ENCODE measurements at regions not wholly inside any gene's neighbourhood (a gene's known extent, or its start where the extent isn't known, plus 50 kb on each side); places are given as distances from the start of the nearest gene placed in this dataset.

DNA sequence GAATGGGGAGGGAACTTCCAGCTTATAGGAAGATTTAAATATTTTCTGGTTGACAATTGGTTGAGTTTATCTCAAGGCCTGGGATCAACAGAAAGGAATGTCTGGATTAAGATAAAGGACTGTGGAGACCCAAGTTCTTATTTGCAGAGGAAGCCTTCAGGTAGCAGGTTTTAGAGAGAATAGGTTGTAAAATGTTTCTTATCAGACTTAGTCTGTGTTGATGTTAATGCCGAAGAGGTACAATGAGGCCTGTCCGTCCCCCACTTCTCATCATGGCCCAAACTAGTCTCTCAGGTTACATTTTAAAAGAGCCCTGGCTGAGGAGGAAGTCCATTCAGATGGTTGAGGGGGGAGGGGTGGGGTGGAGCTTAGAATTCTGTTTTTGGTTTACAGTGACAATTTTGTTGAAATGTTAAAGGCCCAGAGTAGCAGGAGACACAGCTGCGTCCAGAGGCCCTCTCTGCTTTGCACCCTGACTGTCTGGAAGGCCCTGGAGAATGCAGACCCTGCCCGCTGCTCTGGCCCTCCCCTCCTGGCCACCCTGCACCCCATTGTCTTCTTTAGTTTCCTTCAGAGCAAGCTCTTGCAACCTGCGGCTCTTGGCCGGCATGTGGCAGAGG lies 672.5 kb upstream of the TMEM132C start:
- TF ChIP-seq, protein P1, sequence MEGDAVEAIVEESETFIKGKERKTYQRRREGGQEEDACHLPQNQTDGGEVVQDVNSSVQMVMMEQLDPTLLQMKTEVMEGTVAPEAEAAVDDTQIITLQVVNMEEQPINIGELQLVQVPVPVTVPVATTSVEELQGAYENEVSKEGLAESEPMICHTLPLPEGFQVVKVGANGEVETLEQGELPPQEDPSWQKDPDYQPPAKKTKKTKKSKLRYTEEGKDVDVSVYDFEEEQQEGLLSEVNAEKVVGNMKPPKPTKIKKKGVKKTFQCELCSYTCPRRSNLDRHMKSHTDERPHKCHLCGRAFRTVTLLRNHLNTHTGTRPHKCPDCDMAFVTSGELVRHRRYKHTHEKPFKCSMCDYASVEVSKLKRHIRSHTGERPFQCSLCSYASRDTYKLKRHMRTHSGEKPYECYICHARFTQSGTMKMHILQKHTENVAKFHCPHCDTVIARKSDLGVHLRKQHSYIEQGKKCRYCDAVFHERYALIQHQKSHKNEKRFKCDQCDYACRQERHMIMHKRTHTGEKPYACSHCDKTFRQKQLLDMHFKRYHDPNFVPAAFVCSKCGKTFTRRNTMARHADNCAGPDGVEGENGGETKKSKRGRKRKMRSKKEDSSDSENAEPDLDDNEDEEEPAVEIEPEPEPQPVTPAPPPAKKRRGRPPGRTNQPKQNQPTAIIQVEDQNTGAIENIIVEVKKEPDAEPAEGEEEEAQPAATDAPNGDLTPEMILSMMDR (IDR thresholded peaks at IDR 0.05): no peak
- TF ChIP-seq POLR2A (IDR thresholded peaks at IDR 0.05): no peak

All from adrenal gland (tissue), 5 donors.